Heart left ventricle (tissue), 16 donors: ENCODE measurements at regions not wholly inside any gene's neighbourhood (a gene's known extent, or its start where the extent isn't known, plus 50 kb on each side); places are given as distances from the start of the nearest gene placed in this dataset.

Source experiments
- ATAC-seq, 4 donors: fragments of 200-7000 bp; cut with Tn5 transposase; one replicate each; pipeline ENCODE4 v1.9.1; 2020 to 2022; ENCODE audit warnings: moderate library complexity in 4 of 4, mild to moderate bottlenecking in 3 of 4, moderate number of reproducible peaks in 1 of 4
- DNase-seq, 5 donors: peaks; one replicate each; pipeline ENCODE4 v3.0.0-alpha.2; 2020
- H3K27ac ChIP-seq, 12 donors: fragments of 200-600 bp; sonication (generic) in 4 of 12; one replicate each; pipeline versions ENCODE4 v1.5.0 to v1.8.0; 2016 to 2022; ENCODE audit warnings: mild to moderate bottlenecking in 2 of 12
- H3K27me3 ChIP-seq, 9 donors: fragments of 200-600 bp; sonication (generic) in 2 of 9; one replicate each; pipeline versions ENCODE4 v1.5.1 to v1.8.0; 2016 to 2022; ENCODE audit warnings: mild to moderate bottlenecking in 3 of 9
- H3K36me3 ChIP-seq, 9 donors: fragments of 200-600 bp; sonication (generic) in 2 of 9; one replicate each; pipeline versions ENCODE4 v1.5.0 to v1.8.0; 2018 to 2022; ENCODE audit warnings: mild to moderate bottlenecking in 2 of 9
- H3K4me1 ChIP-seq, 12 donors: fragments of 200-600 bp; sonication (generic) in 4 of 12; one replicate each; pipeline versions ENCODE4 v1.5.0 to v1.8.0; 2016 to 2022; ENCODE audit warnings: mild to moderate bottlenecking in 3 of 12
- H3K4me3 ChIP-seq, 12 donors: fragments of 200-600 bp; sonication (generic) in 4 of 12; one replicate each; pipeline versions ENCODE4 v1.5.0 to v1.8.0; 2017 to 2022; ENCODE audit warnings: mild to moderate bottlenecking in 9 of 12, moderate library complexity in 4 of 12
- H3K9me3 ChIP-seq, 12 donors: fragments of 200-600 bp; sonication (generic) in 4 of 12; one replicate each; pipeline versions ENCODE4 v1.5.0 to v1.8.0; 2016 to 2022; ENCODE audit warnings: mild to moderate bottlenecking in 1 of 12
- CTCF ChIP-seq, 12 donors: fragments of 200-600 bp; sonication (generic) in 4 of 12; IDR thresholded peaks; one replicate each; pipeline versions ENCODE4 v1.5.0 to v1.8.0; 2018 to 2022; ENCODE audit warnings: antibody characterized with exemption in 12 of 12, mild to moderate bottlenecking in 5 of 12
- POLR2A ChIP-seq, 2 donors: fragments of 450-650 bp; IDR thresholded peaks; one replicate each; pipeline ENCODE4 v1.6.1; 2017; ENCODE audit warnings: antibody characterized with exemption in 2 of 2, mild to moderate bottlenecking in 2 of 2, moderate library complexity in 2 of 2
- WGBS, 4 donors: extraction: QIAGEN DNeasy Blood & Tissue Kit in 2 of 4; methylation state at CpG; one replicate each; pipeline versions ENCODE4 v1.1.5 to v1.1.7; 2013 to 2018; 5-methylcytosine and 5-hydroxymethylcytosine counted together
- intact Hi-C, 10 donors: fragments of 100-400 bp; cut with DNase I; formaldehyde crosslinking; loops; one replicate each; pipeline versions ENCODE4 v1.11.1 to v1.14.2; 2022
- donor health status: ischemic (EF 13 %, LVEDD 7.1; RV severe dilation, severe dysfunction).
- donor health status: healthy with polysubstance abuse.
- donor health status: DM: no; HTN: yes; CAD: no.
- donor health status: DM: no; HTN: no; CAD: no.
- donor health status: ischemic (EF 25% LVEDD 6.9; RV normal size, moderate dysfunction).
- donor health status: ischemic (EF 25% LVEDD 5.7; RV mildly dilated, moderate dysfunction).
- donor health status: healthy.
- donor health status: DM: yes; HTN: yes; CAD: no.
- donor health status: ischemic (EF 35%, LVEDD 5.7; RV mildly dilated, moderate dysfunction).
- donor health status: nonischemic (EF 11% LVEDD 7.7; RV severe dilation, severe dysfunction).
- donor health status: DM: yes; HTN: yes; CAD: no.
- donor health status: PGD.
- donor health status: ischemic (EF 29% LVEDD 5.4; RV normal size, mild dysfunction).
- donor health status: nonischemic (EF 23%, LVEDD 6.1; RV moderate dilation, normal function).

GRCh38 chr19:13588957-13589833, 82.9 kb upstream of the CACNA1A start:
- no peak overlapping the region for H3K27ac ChIP-seq
- H3K27me3 ChIP-seq, result peaks cover 0 to 67% (median 8%) of the 10 kb centered on the region in 9 donors
- intact Hi-C loops, result loop anchor here (1.0 to 10.0 kb wide), 5 partner anchors 312 to 614 kb away; no protein-coding TSS in a partner anchor
- H3K9me3 ChIP-seq, result no peaks in the 10 kb centered on the region
- no peaks in the 10 kb centered on the region for H3K4me1 ChIP-seq
- H3K4me3 ChIP-seq, result no peak overlapping the region
- WGBS, 4 donors, result 23 to 30% (median 26%) methylated on average over 28 to 29 of the region's 29 CpGs
- peak; percentile 54 to 87 (median 65) for DNase-seq
- TF ChIP-seq POLR2A (IDR thresholded peaks at IDR 0.05), result no peak
- TF ChIP-seq CTCF (IDR thresholded peaks at IDR 0.05), result peak; percentile 89 to 100 (median 96)
- ATAC-seq, result peak in 3 of 4 donors; percentile 73 to 92 (median 83)
- H3K36me3 ChIP-seq, result no peaks in the 10 kb centered on the region

GRCh38 chr19:13585512-13585911, 79.2 kb upstream of the CACNA1A start:
- no peaks in the 10 kb centered on the region for H3K9me3 ChIP-seq
- peaks cover 0 to 38% (median 8%) of the 10 kb centered on the region in 9 donors for H3K27me3 ChIP-seq
- H3K27ac ChIP-seq, result no peak overlapping the region
- no peaks in the 10 kb centered on the region for H3K4me1 ChIP-seq
- TF ChIP-seq CTCF (IDR thresholded peaks at IDR 0.05), result no peak
- no peak for TF ChIP-seq POLR2A (IDR thresholded peaks at IDR 0.05)
- DNase-seq (no peak), ATAC-seq (no peak)
- WGBS, 4 donors, result 52 to 71% (median 69%) methylated on average over 3 of the region's 3 CpGs
- no peak overlapping the region for H3K4me3 ChIP-seq
- H3K36me3 ChIP-seq, result no peaks in the 10 kb centered on the region
- intact Hi-C loops, result loop anchor here in 5 of 10 donors (5.0 to 10.0 kb wide), 3 partner anchors 308 to 611 kb away; no protein-coding TSS in a partner anchor

- no peaks in the 10 kb centered on the region for H3K36me3 ChIP-seq
- 73 to 92% (median 85%) methylated on average over 1 of the region's 1 CpG for WGBS, 4 donors
- H3K9me3 ChIP-seq, result peaks cover 0 to 11% (median 2%) of the 10 kb centered on the region in 12 donors
- ATAC-seq, result no peak
- no peak for TF ChIP-seq CTCF (IDR thresholded peaks at IDR 0.05)
- TF ChIP-seq POLR2A (IDR thresholded peaks at IDR 0.05), result no peak
- intact Hi-C loops, result loop anchor here in 2 of 10 donors (10.0 kb wide), 1 partner anchor 609 kb away; no protein-coding TSS in a partner anchor
- H3K27ac ChIP-seq, result no peak overlapping the region
- no peak for DNase-seq
- H3K27me3 ChIP-seq, result peaks cover 0 to 21% (median 0%) of the 10 kb centered on the region in 9 donors
- no peaks in the 10 kb centered on the region for H3K4me1 ChIP-seq
- H3K4me3 ChIP-seq, result no peak overlapping the region
These were observed 77.5 kb upstream of the CACNA1A start for GRCh38 chr19:13583753-13584152.

- Histone ChIP-seq H3K9me3 (peaks cover 0 to 12% (median 4%) of the 10 kb centered on the region in 12 donors), H3K4me1 (no peaks in the 10 kb centered on the region), H3K27me3 (peaks cover 0 to 18% (median 0%) of the 10 kb centered on the region in 9 donors), H3K36me3 (no peaks in the 10 kb centered on the region), H3K27ac (no peak overlapping the region), H3K4me3 (no peak overlapping the region)
- no peak for TF ChIP-seq CTCF (IDR thresholded peaks at IDR 0.05)
- TF ChIP-seq POLR2A (IDR thresholded peaks at IDR 0.05), result no peak
- 34 to 39% (median 38%) methylated on average over 3 of the region's 3 CpGs for WGBS, 4 donors
- DNase-seq (no peak), ATAC-seq (no peak)
- intact Hi-C loops, result loop anchor here in 2 of 10 donors (10.0 kb wide), 1 partner anchor 608 kb away; no protein-coding TSS in a partner anchor
These were observed 76.8 kb upstream of the CACNA1A start for GRCh38 chr19:13583114-13583513.
